ENCODE measurements at regions not wholly inside any gene's neighbourhood (a gene's known extent, or its start where the extent isn't known, plus 50 kb on each side); places are given as distances from the start of the nearest gene placed in this dataset.

- in situ Hi-C loops (cut with MboI; ENCODE audit: low pct_ligation_motif_present in 1 of 4, low pct_unique_long_range_greater_than_20kb in 1 of 4, low sequenced_read_pairs in 3 of 4) = no loop called here
- Histone ChIP-seq H3K36me3 (no peaks in the 10 kb centered on the region), H3K4me3 (no peak overlapping the region), H3K9me3 (no peaks in the 10 kb centered on the region), H3K27me3 (no peaks in the 10 kb centered on the region), H3K27ac (no peak overlapping the region), H3K4me1 (no peaks in the 10 kb centered on the region)
- no peak for DNase-seq
- WGBS, 2 donors (ENCODE audit: low coverage in 1 of 2) = 59 to 81% methylated on average over 2 of the region's 2 CpGs
- intact Hi-C loops (cut with DNase I; ENCODE audit: low total_unique reads) = no loop called here
- TF ChIP-seq POLR2A (IDR thresholded peaks at IDR 0.05) = no peak
- TF ChIP-seq CTCF (IDR thresholded peaks at IDR 0.05) = no peak
- no peak for TF ChIP-seq POLR2AphosphoS5 (IDR thresholded peaks at IDR 0.05)
- TF ChIP-seq EP300 (IDR thresholded peaks at IDR 0.05; ENCODE audit: low read depth) = no peak
Observed at GRCh38 chr2:189268763-189269162, 89.2 kb upstream of the COL5A2 start.

DNA sequence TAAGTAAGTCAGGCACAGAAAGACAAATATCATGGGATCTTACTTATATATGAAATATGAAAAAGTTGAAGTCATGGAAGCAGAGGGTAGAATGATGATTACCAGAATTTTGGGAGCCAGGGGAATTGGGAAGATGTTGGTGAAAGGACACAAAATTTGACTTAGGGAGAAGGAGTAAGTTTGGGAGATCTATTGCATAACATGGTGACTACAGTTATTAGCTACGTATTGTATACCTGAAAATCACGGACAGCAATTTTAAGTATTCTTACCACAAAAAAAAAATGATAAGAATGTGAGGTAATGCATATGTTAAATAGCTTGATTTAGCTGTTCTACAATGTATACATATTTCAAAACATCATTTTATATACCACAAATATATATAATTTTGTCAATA, 94.2 kb upstream of the COL5A2 start:
- in situ Hi-C loops (cut with MboI; ENCODE audit: low pct_ligation_motif_present in 1 of 4, low pct_unique_long_range_greater_than_20kb in 1 of 4, low sequenced_read_pairs in 3 of 4) = no loop called here
- 42 to 50% methylated on average over 2 of the region's 2 CpGs for WGBS, 2 donors (ENCODE audit: low coverage in 1 of 2)
- no peak overlapping the region for H3K27ac ChIP-seq
- H3K36me3 ChIP-seq = no peaks in the 10 kb centered on the region
- no peaks in the 10 kb centered on the region for H3K4me1 ChIP-seq
- no peak for DNase-seq
- no peak overlapping the region for H3K4me3 ChIP-seq
- intact Hi-C loops (cut with DNase I; ENCODE audit: low total_unique reads) = no loop called here
- TF ChIP-seq POLR2A (IDR thresholded peaks at IDR 0.05) = no peak
- TF ChIP-seq EP300 (IDR thresholded peaks at IDR 0.05; ENCODE audit: low read depth) = no peak
- no peak for TF ChIP-seq CTCF (IDR thresholded peaks at IDR 0.05)
- TF ChIP-seq POLR2AphosphoS5 (IDR thresholded peaks at IDR 0.05) = no peak
- no peaks in the 10 kb centered on the region for H3K27me3 ChIP-seq
- H3K9me3 ChIP-seq = no peaks in the 10 kb centered on the region

- no peak overlapping the region for H3K27ac ChIP-seq
- no peaks in the 10 kb centered on the region for H3K27me3 ChIP-seq
- in situ Hi-C loops (cut with MboI; ENCODE audit: low pct_ligation_motif_present in 1 of 4, low pct_unique_long_range_greater_than_20kb in 1 of 4, low sequenced_read_pairs in 3 of 4) (no loop called here), intact Hi-C loops (cut with DNase I; ENCODE audit: low total_unique reads) (no loop called here)
- DNase-seq = no peak
- no peaks in the 10 kb centered on the region for H3K36me3 ChIP-seq
- H3K9me3 ChIP-seq = no peaks in the 10 kb centered on the region
- TF ChIP-seq POLR2A (IDR thresholded peaks at IDR 0.05) = no peak
- H3K4me3 ChIP-seq = no peak overlapping the region
- H3K4me1 ChIP-seq = no peaks in the 10 kb centered on the region
Observed at GRCh38 chr2:189274361-189274760, 94.8 kb upstream of the COL5A2 start.

- Histone ChIP-seq H3K27ac (no peak overlapping the region), H3K9me3 (no peaks in the 10 kb centered on the region), H3K27me3 (no peaks in the 10 kb centered on the region), H3K4me1 (no peaks in the 10 kb centered on the region), H3K36me3 (no peaks in the 10 kb centered on the region), H3K4me3 (no peak overlapping the region)
- in situ Hi-C loops (cut with MboI; ENCODE audit: low pct_ligation_motif_present in 1 of 4, low pct_unique_long_range_greater_than_20kb in 1 of 4, low sequenced_read_pairs in 3 of 4) (loop anchor here in 1 of 4 donors (25.0 kb wide), 1 partner anchor 189 kb away; no protein-coding TSS in a partner anchor), intact Hi-C loops (cut with DNase I; ENCODE audit: low total_unique reads) (no loop called here)
- TF ChIP-seq POLR2AphosphoS5 (IDR thresholded peaks at IDR 0.05) = no peak
- no peak for TF ChIP-seq EP300 (IDR thresholded peaks at IDR 0.05; ENCODE audit: low read depth)
- no peak for TF ChIP-seq POLR2A (IDR thresholded peaks at IDR 0.05)
- no peak for TF ChIP-seq CTCF (IDR thresholded peaks at IDR 0.05)
- DNase-seq = no peak
- 55 to 76% methylated on average over 2 of the region's 2 CpGs for WGBS, 2 donors (ENCODE audit: low coverage in 1 of 2)
Observed at GRCh38 chr2:189276277-189276676, 96.7 kb upstream of the COL5A2 start.

- TF ChIP-seq POLR2A (IDR thresholded peaks at IDR 0.05) (no peak), CTCF (IDR thresholded peaks at IDR 0.05) (no peak), POLR2AphosphoS5 (IDR thresholded peaks at IDR 0.05) (no peak), EP300 (IDR thresholded peaks at IDR 0.05; ENCODE audit: low read depth) (no peak)
- Histone ChIP-seq H3K27ac (no peak overlapping the region), H3K9me3 (no peaks in the 10 kb centered on the region), H3K36me3 (no peaks in the 10 kb centered on the region), H3K27me3 (no peaks in the 10 kb centered on the region), H3K4me3 (no peak overlapping the region), H3K4me1 (peaks cover 0 to 4% (median 1%) of the 10 kb centered on the region in 4 donors)
- in situ Hi-C loops (cut with MboI; ENCODE audit: low pct_ligation_motif_present in 1 of 4, low pct_unique_long_range_greater_than_20kb in 1 of 4, low sequenced_read_pairs in 3 of 4) (loop anchor here in 3 of 4 donors (10.0 to 25.0 kb wide), 3 partner anchors 186 to 756 kb away; no protein-coding TSS in a partner anchor), intact Hi-C loops (cut with DNase I; ENCODE audit: low total_unique reads) (no loop called here)
- no peak for DNase-seq
Observed at GRCh38 chr2:189281201-189281600, 101.6 kb upstream of the COL5A2 start.

All from transverse colon (tissue), 4 donors.